ENCODE measurements at regions not wholly inside any gene's neighbourhood (a gene's known extent, or its start where the extent isn't known, plus 50 kb on each side); places are given as distances from the start of the nearest gene placed in this dataset.
"Not testable (repeated sequence)": the region's sequence is repeated elsewhere in the genome, so short reads cannot be mapped to it uniquely, and the experiment has no call there.

DNA sequence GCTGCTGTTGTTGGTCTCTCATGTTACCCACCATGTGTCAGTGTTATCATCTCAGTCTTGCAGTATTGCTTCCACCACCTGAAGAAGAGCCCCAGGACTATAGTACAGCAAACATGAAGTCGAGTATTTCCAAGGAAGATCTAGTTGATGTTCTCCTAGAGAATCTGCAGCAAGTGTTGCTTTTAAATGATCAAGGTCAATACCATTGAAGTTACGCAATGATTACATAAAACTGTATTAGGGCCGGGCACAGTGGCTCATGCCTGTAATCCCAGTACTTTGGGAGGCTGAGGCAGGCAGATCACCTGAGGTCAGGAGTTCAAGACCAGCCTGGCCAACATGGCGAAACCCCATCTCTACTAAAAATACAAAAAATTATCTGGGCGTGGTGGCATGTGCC is 173.9 kb downstream of the TJP1 start:
- DNase-seq = not testable (repeated sequence)

DNA sequence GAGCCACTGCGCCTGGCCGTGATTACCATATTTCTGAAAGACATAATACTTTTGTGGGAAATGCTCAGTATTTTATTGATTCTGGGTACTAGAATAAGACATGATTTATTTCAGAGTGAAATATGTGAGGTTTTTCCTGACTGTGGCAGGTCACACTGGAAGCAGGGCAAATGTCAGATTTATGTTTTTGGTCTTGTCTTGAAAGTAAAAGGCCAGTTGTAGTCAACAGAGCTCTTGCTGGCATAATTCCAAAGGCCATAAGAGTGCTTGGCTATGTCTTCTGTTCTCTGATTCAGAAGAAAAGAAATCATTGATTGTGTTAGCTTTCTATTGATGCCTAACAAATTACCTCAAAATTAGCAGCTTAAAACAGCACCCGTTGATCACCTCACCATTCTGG is 176.4 kb downstream of the TJP1 start:
- DNase-seq = no peak

DNA sequence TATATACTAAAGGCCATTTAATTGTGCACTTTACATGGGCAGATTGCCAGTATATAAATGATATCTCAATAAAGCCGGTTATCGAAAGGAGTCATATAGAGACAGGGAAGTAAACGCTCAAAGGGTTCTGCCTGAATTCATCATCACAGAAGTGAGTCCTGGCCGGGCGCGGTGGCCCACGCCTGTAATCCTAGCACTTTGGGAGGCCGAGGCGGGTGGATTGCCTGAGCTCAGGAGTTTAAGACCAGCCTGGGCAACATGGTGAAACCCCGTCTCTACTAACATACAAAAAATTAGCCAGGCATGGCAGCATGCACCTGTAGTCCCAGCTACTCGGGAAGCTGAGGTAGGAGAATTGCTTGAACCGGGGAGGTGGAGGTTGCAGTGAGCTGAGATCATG is 177.9 kb downstream of the TJP1 start:
- DNase-seq = not testable (repeated sequence)

DNA sequence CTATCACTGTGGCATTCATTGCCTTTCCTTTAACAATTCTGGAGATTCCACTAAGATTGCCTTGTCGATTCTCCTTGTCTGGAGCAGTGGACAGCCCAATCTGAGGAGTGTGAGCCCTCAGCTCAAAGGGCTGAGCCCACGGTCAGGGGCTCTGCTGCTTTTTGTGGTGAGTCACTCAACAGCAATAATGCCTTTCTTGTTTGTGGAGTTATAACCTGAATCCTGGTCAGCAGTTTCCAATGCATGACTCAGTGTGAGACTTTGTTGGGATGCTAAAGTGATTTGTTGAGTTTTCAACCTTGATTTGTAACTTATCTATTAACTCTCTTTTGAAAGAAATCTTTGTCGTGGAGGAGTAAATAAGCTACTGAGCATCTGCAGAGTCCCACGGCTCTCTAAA is 183.5 kb downstream of the TJP1 start:
- no peak for DNase-seq

DNA sequence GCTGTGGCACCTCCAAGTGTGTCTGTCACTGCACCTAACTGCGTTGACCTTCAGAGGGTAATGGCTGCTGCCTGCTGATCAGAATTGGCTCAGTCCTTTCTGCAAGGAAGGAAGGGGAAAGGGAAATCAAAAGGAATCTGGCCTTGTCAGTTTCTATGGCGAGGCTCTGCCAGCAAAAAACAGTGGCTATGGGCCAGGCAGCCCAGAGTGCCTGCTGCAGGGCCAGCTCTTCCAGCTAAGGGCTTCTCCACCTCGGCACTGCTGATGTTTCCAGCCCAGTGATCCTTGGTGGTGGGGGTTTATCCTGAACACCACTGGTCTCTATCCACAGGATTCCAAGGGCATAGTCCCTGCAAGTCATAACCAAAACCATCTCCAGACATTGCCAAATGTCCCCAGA is 184.3 kb downstream of the TJP1 start:
- DNase-seq = no peak

GRCh38 chr15:29637555-29637954 is 184.7 kb downstream of the TJP1 start:
- DNase-seq = no peak

DNA sequence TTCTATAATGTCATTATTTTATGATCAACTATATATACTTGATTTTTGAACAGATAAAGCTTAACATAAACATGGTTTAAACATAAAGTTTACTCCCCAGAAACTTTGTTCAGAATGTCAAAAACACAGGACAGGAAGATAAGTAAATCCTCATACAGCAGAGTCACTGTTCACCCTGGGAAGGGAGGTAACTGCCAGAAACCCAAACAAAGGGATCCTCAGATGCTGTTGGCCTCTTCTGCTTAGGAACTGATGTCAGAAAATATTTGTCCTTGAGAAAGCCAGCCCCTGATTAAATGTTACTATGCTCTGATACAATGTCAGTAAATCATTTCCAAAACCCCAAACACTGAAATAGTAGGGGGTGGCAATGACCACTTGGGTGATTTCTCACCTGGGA is 185.3 kb downstream of the TJP1 start:
- DNase-seq = no peak

DNA sequence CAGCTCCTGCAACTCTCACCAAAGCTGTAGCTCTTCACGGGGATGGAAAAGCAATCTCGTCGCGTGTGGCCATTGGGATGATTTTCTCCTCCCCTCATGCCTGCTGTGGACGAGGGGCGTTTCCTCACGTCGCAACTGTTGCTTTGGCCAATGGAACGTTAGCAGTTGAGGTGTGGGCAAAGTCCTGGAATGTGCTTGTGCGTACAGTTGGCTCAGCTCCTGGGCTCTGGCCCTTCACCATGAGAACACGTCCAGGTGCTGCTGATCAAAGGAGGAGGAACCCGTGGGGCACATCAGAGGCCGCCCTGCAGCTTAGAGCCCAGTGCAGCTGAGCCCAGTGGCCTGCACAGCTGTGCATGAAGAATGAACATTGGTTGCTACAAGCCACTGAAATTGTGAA is 186.1 kb downstream of the TJP1 start:
- DNase-seq = no peak

DNA sequence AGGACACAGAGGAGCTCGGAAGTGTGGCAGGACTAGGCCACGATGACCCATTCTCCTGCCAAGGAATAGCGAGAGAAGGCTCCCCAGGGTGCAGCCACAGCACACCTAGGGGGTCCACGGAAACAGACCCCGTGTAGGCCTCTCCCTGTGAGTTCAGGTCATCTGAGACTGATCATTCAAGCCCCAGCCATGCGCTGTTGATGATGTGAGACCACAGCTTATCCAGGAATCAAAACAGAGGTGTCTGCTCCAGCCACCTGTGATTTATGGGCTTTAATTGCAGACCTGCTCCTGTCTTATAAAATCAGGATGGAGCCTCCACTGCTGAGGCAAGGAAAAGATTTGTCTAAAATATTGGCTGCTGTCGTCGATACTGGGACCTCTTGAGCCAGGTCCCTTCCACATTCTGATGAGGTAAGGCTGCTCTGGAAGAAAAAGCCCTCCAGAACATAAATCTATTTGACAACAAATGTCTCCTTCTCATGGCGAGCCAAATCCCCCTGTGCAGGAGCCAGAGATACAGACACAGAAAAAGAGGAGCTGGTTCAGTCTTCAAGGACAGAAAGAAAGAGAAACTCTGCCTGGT is 186.7 kb downstream of the TJP1 start:
- DNase-seq = no peak

GRCh38 chr15:29633971-29634370 is 188.3 kb downstream of the TJP1 start:
- DNase-seq = no peak

DNA sequence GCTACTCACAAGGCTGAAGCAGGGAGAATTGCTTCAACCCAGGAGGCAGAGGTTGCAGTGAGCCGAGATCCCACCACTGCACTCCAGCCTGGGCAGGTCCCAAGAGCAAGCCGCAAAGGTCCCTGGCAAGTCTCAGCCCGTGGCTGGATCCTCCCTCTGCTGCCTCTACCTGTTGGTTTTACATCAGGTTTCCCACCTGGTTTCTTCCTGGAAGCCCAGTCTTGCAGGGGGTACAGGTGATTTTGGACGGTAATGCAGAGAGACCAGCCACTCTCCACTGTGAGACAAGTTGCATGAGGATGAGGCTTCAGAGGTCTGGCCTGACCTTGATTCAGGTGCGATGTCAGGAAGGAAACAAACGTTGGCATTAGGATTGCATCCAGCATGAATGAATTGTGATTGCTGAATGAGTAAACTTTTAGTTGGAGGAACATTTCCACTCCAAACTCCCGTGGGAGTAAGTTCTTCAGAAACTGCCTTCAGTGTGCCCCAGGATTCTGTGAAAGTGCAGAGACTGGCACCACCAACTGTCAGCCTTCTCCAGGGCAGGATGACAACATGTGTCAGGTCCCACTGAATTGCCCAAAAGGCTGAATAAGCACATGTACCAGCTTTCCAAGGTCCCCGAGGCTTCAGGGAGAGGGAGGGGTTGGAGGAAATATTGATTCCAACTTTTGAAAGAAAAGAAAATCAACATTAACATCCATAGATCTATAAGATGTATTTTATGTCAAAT is 189.4 kb downstream of the TJP1 start:
- no peak for DNase-seq

DNA sequence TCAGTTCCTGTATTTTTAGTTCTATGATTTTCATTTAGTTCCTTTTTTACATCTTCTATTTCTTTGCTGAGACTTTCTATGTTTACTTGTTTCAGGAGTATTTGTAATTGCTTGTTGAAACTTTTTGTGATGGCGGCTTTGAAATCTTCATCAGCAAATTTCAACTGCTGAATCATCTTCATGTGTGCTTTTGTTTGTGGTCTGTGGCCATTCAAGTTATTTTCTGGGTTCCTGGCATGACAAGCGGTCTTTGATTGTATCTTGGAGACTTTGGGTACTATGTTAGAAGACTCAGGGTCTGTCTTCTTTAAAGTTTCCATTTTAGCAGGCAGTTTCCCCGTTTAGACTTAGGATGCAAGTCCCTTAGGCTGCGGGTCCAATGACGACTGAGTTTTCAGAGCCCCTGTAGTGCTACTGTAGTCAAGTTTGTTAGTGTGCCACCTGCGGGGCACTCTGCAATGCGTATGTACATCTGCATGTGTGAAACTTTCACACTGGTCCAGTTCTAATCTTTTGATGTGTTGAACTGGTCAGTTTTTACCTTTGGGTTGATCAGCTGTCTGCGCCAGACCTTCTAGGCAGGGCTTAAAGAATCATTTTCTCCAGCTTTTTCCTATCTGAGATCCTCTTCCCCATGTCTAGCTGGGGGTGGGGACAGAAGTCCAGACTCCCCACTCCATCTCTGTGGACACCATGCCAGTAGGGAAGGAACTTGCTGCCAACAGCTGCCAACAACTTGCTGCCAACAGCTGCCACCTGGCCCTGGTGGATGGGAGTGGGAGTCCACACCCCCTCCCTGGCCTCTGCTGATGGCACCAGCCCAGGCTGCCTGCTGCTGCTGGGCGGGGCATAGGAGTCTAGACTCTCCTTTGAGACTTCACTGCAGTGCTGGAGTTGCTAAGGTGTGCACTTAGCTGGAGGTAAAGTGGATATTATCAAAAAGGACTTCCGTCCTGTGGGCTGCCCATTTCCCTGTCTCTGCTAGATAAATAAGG is 190.9 kb downstream of the TJP1 start:
- no peak for DNase-seq

GRCh38 chr15:29624271-29624670 is 198.0 kb downstream of the TJP1 start:
- no peak for DNase-seq

- DNase-seq = no peak
These were observed 199.1 kb downstream of the TJP1 start for GRCh38 chr15:29623116-29623639.

DNA sequence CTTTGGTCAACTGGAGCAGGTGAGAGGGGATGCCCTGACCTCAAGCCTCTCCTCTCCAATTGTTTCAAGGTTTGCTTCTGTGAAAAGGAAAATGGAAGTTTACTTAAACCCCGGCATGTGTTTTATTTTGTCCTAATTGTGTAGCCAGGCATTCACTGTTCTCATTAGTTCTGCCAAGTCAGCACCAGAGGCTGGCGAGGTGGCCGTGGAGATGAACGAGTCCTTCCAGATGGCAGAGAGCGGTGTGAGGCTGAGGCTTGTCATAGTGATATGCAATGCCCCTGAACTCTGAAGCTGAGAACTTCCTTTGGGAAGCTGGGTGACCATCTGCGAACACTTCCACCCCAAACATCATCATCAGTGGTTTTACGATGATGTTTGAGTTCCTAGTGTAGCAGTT is 199.6 kb downstream of the TJP1 start:
- DNase-seq = no peak

DNA sequence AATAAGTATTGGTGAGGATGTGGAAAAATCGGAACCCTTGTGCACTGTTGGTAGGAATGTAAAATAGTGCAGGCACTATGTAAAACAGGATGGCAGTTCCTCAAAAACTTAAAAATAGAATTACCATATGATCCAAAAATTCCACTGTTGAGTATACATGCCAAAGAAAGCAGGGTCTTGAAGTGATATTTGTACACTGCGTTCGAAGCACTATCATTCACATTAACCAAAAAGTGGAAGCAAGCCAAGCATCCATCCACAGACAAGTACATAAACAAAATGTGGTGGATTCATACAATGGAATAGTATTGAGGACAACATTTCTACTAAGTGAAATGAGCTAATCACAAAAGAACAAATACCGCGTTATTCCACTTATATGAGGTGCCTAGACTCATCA is 200.7 kb downstream of the TJP1 start:
- no peak for DNase-seq

GRCh38 chr15:29618586-29618985 is 203.7 kb downstream of the TJP1 start:
- no peak for DNase-seq

GRCh38 chr15:29616512-29616911 is 205.8 kb downstream of the TJP1 start:
- DNase-seq = no peak

DNA sequence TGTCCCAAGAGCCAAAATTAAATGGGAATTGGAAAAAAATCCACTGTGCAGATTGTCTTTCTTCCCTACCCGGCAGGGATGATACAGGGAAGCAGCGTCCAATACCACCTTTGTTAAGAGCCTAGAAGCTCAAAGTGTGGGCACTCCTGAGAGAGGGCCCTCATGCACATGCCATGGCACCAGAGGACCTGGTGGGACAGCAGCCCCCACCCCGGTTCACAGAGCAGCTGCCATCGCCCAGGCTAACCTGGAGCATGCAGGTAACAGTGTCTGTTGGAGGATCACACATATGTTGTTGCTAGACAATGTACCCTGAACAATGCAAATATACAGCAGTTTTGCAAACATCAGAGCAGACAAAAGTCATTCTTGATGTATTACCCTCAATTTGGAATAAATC is 206.5 kb downstream of the TJP1 start:
- no peak for DNase-seq

DNA sequence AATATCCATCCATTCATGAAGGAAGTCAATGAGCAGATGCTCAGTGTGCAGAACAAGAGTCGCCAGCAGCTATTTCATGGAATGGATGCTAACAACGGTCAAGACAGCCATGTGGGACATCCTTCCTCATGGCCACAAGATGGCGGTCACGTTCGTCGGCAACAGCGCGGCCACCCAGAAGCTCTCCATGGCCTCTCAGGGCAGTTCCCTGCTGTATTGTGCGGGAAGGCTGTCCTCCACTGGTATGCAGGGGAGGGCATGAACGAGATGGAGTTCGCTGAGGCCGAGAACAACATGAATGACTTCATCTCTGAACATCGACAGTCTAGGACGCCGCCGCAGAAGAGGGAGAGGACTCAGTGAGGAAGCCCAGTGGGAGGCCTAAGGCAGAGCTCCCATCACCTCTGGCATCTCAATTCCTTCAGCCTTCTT is 208.3 kb downstream of the TJP1 start:
- no peak for DNase-seq

- DNase-seq = no peak
These were observed 209.6 kb downstream of the TJP1 start for GRCh38 chr15:29612701-29613100.

- DNase-seq = no peak
These were observed 210.2 kb downstream of the TJP1 start for GRCh38 chr15:29612096-29612495.

- DNase-seq = no peak
These were observed 211.2 kb downstream of the TJP1 start for GRCh38 chr15:29611057-29611456.

Data from activated CD4-positive, alpha-beta T cell treated with anti-CD3 and anti-CD28 coated beads, Interleukin-2, amount 50 U/mL, for 48 hours (primary cell).